Stimulated activated naive CD8-positive, alpha-beta T cell treated with anti-CD3 and anti-CD28 coated beads, Interleukin-15, Interleukin-2, amounts not matched to agents 100 ng/mL and 50 ng/mL, for 24 hours (primary cell): ENCODE measurements at regions not wholly inside any gene's neighbourhood (a gene's known extent, or its start where the extent isn't known, plus 50 kb on each side); places are given as distances from the start of the nearest gene placed in this dataset.

Source experiments
- H3K27ac Mint-ChIP-seq: one replicate; pipeline ENCODE4 v1.8.0; 2021; ENCODE audit warnings: mild to moderate bottlenecking, mixed read lengths
- H3K27me3 Mint-ChIP-seq: one replicate; pipeline ENCODE4 v1.8.0; 2021; ENCODE audit warnings: mixed read lengths
- H3K36me3 Mint-ChIP-seq: one replicate; pipeline ENCODE4 v1.8.0; 2021; ENCODE audit warnings: low read depth, mixed read lengths
- H3K4me1 Mint-ChIP-seq: one replicate; pipeline ENCODE4 v1.8.0; 2021; ENCODE audit warnings: low read depth, mixed read lengths
- H3K4me3 Mint-ChIP-seq: one replicate; pipeline ENCODE4 v1.8.0; 2021; ENCODE audit warnings: mild to moderate bottlenecking, mixed read lengths
- H3K9me3 Mint-ChIP-seq: one replicate; pipeline ENCODE4 v1.8.0; 2021; ENCODE audit warnings: mixed read lengths

GRCh38 chr18:46388286-46388685 lies 268.7 kb downstream of the LOXHD1 start:
- H3K27ac Mint-ChIP-seq: no peak overlapping the region
- H3K4me1 Mint-ChIP-seq: no peaks in the 10 kb centered on the region
- no peak overlapping the region for H3K4me3 Mint-ChIP-seq
- no peaks in the 10 kb centered on the region for H3K27me3 Mint-ChIP-seq
- H3K36me3 Mint-ChIP-seq: no peaks in the 10 kb centered on the region
- H3K9me3 Mint-ChIP-seq: no peaks in the 10 kb centered on the region

DNA sequence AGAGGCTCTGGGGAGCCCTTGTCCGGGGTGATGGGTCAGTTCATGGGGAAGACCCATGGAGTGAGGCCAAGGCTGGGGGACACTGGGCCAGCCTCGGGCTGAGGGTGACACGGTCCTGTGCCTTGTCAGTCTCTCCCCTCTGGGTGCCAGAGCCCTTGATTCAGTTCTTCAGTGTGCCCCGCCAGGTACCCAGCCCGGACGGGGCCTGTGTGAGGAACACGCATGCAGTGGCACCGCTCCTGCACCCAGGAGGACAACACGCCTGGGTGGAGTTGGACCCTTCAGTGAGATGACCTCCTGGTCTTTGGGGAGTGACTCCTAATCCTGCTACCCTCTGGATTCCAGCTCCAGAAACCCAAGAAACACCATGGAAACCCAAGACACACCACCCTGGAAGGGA lies 264.4 kb downstream of the LOXHD1 start:
- Mint-ChIP-seq H3K9me3 (no peaks in the 10 kb centered on the region), H3K27ac (no peak overlapping the region), H3K36me3 (no peaks in the 10 kb centered on the region), H3K4me1 (no peaks in the 10 kb centered on the region), H3K4me3 (no peak overlapping the region), H3K27me3 (no peaks in the 10 kb centered on the region)

DNA sequence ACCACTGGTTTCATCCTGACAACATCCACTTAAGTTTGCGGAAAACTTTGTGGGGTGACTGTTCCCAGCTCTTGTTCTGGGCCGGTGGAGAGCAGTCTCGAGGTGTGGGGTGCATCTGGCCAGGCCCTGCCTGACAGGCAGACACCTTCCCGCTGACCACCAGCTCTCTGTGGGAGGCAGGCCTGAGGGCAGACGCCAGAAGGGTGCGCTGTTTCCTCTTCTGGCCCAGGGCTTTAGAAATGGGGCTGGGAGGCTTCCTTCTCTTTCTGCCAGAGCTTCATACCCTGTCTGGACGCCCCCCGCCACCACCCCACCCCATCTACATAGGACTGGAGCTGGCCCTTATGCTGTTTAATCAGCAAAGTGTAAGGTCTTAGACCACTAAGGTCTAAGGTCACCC lies 263.8 kb downstream of the LOXHD1 start:
- no peaks in the 10 kb centered on the region for H3K9me3 Mint-ChIP-seq
- H3K4me1 Mint-ChIP-seq: no peaks in the 10 kb centered on the region
- no peak overlapping the region for H3K27ac Mint-ChIP-seq
- H3K36me3 Mint-ChIP-seq: no peaks in the 10 kb centered on the region
- H3K27me3 Mint-ChIP-seq: no peaks in the 10 kb centered on the region
- H3K4me3 Mint-ChIP-seq: no peak overlapping the region

DNA sequence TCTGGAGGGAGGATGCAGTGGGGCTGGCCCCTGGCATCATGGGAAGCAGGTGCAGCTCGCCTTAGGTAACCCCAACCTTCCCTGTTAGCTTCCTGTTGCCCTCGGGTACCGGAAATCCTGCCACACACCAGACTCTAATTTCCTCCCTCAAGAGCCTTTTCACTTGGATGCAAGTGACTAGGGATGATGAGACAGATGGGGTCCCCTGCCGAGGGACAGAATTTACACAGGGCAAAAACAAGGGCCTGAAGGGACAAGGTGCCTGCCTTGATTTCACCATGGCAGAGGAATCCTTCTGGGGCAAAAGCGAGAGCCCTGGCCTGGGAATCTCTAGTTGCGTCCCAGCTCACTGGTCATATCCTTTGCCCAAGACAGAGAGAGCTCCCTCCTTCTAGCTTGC lies 263.1 kb downstream of the LOXHD1 start:
- Mint-ChIP-seq H3K4me1 (no peaks in the 10 kb centered on the region), H3K36me3 (no peaks in the 10 kb centered on the region), H3K4me3 (no peak overlapping the region), H3K9me3 (no peaks in the 10 kb centered on the region), H3K27me3 (no peaks in the 10 kb centered on the region), H3K27ac (no peak overlapping the region)

- Mint-ChIP-seq H3K4me1 (no peaks in the 10 kb centered on the region), H3K4me3 (no peak overlapping the region), H3K27ac (no peak overlapping the region), H3K36me3 (no peaks in the 10 kb centered on the region), H3K9me3 (no peaks in the 10 kb centered on the region), H3K27me3 (no peaks in the 10 kb centered on the region)
These were observed 261.2 kb downstream of the LOXHD1 start for GRCh38 chr18:46395795-46396194.

GRCh38 chr18:46397174-46397573 lies 259.8 kb downstream of the LOXHD1 start:
- H3K27ac Mint-ChIP-seq: no peak overlapping the region
- no peaks in the 10 kb centered on the region for H3K4me1 Mint-ChIP-seq
- H3K27me3 Mint-ChIP-seq: no peaks in the 10 kb centered on the region
- H3K4me3 Mint-ChIP-seq: no peak overlapping the region
- H3K36me3 Mint-ChIP-seq: no peaks in the 10 kb centered on the region
- H3K9me3 Mint-ChIP-seq: no peaks in the 10 kb centered on the region

DNA sequence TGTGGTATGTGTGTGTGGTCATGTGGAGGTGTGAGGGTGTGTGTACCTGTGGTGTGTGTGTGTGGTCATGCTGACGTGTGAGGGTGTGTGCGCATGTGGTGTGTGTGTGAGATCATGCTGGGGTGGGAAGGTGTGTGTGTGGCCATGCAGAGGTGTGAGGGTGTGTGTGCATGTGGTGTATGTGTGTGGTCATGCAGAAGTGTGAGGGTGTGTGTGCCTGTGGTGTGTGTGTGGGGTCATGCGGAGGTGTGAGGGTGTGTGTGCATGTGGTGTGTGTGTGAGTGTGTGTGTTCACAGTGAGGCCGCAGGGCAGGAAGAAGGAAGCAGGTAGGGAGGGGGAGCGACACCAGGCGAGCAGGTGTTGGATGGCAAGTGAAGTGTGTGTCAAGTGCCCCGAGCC lies 259.0 kb downstream of the LOXHD1 start:
- no peaks in the 10 kb centered on the region for H3K9me3 Mint-ChIP-seq
- H3K4me3 Mint-ChIP-seq: no peak overlapping the region
- H3K36me3 Mint-ChIP-seq: no peaks in the 10 kb centered on the region
- no peaks in the 10 kb centered on the region for H3K27me3 Mint-ChIP-seq
- no peak overlapping the region for H3K27ac Mint-ChIP-seq
- no peaks in the 10 kb centered on the region for H3K4me1 Mint-ChIP-seq

- Mint-ChIP-seq H3K4me3 (no peak overlapping the region), H3K27ac (no peak overlapping the region), H3K4me1 (no peaks in the 10 kb centered on the region), H3K27me3 (no peaks in the 10 kb centered on the region), H3K36me3 (no peaks in the 10 kb centered on the region), H3K9me3 (no peaks in the 10 kb centered on the region)
These were observed 258.4 kb downstream of the LOXHD1 start for GRCh38 chr18:46398625-46399024.

DNA sequence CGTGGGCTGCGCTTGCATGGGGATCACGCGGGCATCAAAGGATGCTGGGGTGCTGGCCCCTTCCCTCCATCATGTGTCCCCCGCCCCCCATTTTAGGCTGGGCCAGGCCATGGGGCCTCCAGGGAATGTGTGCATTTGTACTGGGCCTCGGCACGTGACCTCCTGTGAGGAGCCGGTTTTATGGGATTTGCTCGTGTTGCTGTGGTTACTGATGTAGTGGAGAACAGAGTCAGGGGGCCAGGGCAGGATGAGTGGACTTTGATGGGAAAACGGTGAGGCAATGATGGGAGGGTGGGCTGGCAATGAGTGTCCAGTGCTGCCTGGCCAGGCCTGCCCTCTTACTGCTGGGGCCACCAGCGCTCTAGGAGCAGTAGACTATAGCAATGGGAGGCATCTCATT lies 257.7 kb downstream of the LOXHD1 start:
- Mint-ChIP-seq H3K4me1 (no peaks in the 10 kb centered on the region), H3K27me3 (no peaks in the 10 kb centered on the region), H3K36me3 (no peaks in the 10 kb centered on the region), H3K4me3 (no peak overlapping the region), H3K9me3 (no peaks in the 10 kb centered on the region), H3K27ac (no peak overlapping the region)

GRCh38 chr18:46400449-46400848 lies 256.6 kb downstream of the LOXHD1 start:
- Mint-ChIP-seq H3K9me3 (no peaks in the 10 kb centered on the region), H3K27ac (no peak overlapping the region), H3K4me1 (no peaks in the 10 kb centered on the region), H3K27me3 (no peaks in the 10 kb centered on the region), H3K36me3 (no peaks in the 10 kb centered on the region), H3K4me3 (no peak overlapping the region)

DNA sequence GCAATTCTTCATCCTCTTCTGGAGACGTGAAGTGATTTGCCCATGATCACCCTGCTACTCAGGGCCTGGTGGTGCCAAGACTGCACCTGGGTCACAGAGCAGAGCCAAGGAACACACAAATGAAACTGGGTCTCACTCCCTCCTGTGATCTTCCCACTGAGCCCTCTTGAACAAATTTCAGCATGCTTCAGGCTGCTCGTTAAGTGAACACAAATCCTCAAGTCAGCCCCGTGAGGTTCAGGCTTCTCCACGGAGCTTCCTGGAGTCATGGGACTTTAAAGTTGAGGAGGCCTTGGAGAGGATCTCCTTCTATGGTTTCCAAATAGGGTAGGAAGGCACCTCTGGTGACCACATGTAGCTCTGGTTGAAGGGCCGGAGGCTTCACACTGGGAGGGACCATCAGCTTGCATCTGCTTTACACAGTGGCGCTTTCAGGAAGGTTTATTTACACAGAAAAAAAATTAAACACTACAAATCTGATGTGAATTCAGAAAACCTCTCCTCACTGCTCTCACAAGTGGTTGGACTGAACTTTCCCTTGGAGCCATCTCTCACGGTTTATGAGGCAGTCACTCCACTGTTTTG lies 255.4 kb downstream of the LOXHD1 start:
- no peaks in the 10 kb centered on the region for H3K9me3 Mint-ChIP-seq
- no peaks in the 10 kb centered on the region for H3K27me3 Mint-ChIP-seq
- no peaks in the 10 kb centered on the region for H3K36me3 Mint-ChIP-seq
- no peak overlapping the region for H3K27ac Mint-ChIP-seq
- no peak overlapping the region for H3K4me3 Mint-ChIP-seq
- no peaks in the 10 kb centered on the region for H3K4me1 Mint-ChIP-seq

GRCh38 chr18:46402396-46402795 lies 254.6 kb downstream of the LOXHD1 start:
- no peak overlapping the region for H3K4me3 Mint-ChIP-seq
- H3K36me3 Mint-ChIP-seq: no peaks in the 10 kb centered on the region
- no peaks in the 10 kb centered on the region for H3K9me3 Mint-ChIP-seq
- H3K27me3 Mint-ChIP-seq: no peaks in the 10 kb centered on the region
- H3K4me1 Mint-ChIP-seq: peaks cover 3% of the 10 kb centered on the region
- no peak overlapping the region for H3K27ac Mint-ChIP-seq

- Mint-ChIP-seq H3K36me3 (no peaks in the 10 kb centered on the region), H3K9me3 (no peaks in the 10 kb centered on the region), H3K4me1 (peaks cover 6% of the 10 kb centered on the region), H3K27ac (no peak overlapping the region), H3K27me3 (no peaks in the 10 kb centered on the region), H3K4me3 (no peak overlapping the region)
These were observed 254.1 kb downstream of the LOXHD1 start for GRCh38 chr18:46402945-46403344.

GRCh38 chr18:46405832-46406538 lies 251.0 kb downstream of the LOXHD1 start:
- peaks cover 6% of the 10 kb centered on the region for H3K4me1 Mint-ChIP-seq

DNA sequence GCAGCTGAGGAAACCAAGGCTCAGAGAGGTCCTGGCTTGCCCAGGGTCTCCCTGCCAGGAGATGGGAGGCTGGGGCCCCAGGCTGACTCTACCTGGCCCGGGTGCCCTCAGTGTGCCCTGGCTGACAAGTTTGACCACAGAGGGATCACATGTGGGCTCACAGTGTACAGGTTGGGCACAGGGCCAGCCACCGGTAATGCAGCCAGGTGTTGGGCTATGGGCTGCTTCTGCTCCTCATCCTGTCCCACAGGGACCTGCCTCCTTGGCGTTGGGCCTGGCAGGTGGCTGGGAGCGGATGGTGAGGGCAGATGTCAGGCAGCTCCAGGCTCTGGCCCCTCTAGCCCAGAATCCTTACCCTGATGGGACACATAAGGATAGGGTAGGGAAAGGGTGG lies 250.5 kb downstream of the LOXHD1 start:
- H3K4me1 Mint-ChIP-seq: peaks cover 6% of the 10 kb centered on the region

More at GRCh38 chr18:46405832-46406538, 251.0 kb downstream of the LOXHD1 start:
- H3K4me3 Mint-ChIP-seq: no peak overlapping the region
- no peaks in the 10 kb centered on the region for H3K27me3 Mint-ChIP-seq
- no peak overlapping the region for H3K27ac Mint-ChIP-seq
- no peaks in the 10 kb centered on the region for H3K9me3 Mint-ChIP-seq
- no peaks in the 10 kb centered on the region for H3K36me3 Mint-ChIP-seq

More for the DNA sequence above, 250.5 kb downstream of the LOXHD1 start:
- Mint-ChIP-seq H3K36me3 (no peaks in the 10 kb centered on the region), H3K4me3 (no peak overlapping the region), H3K27me3 (no peaks in the 10 kb centered on the region), H3K9me3 (no peaks in the 10 kb centered on the region), H3K27ac (no peak overlapping the region)
